Activated naive CD4-positive, alpha-beta T cell treated with anti-CD3 and anti-CD28 coated beads for 36 hours (primary cell): ENCODE measurements at regions not wholly inside any gene's neighbourhood (a gene's known extent, or its start where the extent isn't known, plus 50 kb on each side); places are given as distances from the start of the nearest gene placed in this dataset.

ENCODE experiments used
- CTCF ChIA-PET: fragments of 350-600 bp; sonication (Branson Sonifier 250); formaldehyde crosslinking; loops from one replicate; lab custom pipeline; 2021; ENCODE audit warnings: antibody characterized with exemption; lab: Charles Lee
- DNase-seq: peaks from one replicate; pipeline ENCODE4 v3.0.0-alpha.2; 2020
- H3K27ac Mint-ChIP-seq: one replicate; pipeline ENCODE4 v1.8.0; 2021; ENCODE audit warnings: mild to moderate bottlenecking, mixed read lengths
- H3K27me3 Mint-ChIP-seq: one replicate; pipeline ENCODE4 v1.8.0; 2021; ENCODE audit warnings: low read depth, mixed read lengths
- H3K36me3 Mint-ChIP-seq: one replicate; pipeline ENCODE4 v1.8.0; 2021; ENCODE audit warnings: low read depth, mixed read lengths
- H3K4me1 Mint-ChIP-seq: one replicate; pipeline ENCODE4 v1.8.0; 2021; ENCODE audit warnings: low read depth, mixed read lengths
- H3K4me3 Mint-ChIP-seq: one replicate; pipeline ENCODE4 v1.8.0; 2021; ENCODE audit warnings: mild to moderate bottlenecking, moderate library complexity, mixed read lengths
- H3K9me3 Mint-ChIP-seq: one replicate; pipeline ENCODE4 v1.8.0; 2021; ENCODE audit warnings: mixed read lengths
- intact Hi-C: fragments of 100-400 bp; cut with micrococcal nuclease; formaldehyde crosslinking; loops from one replicate; pipeline ENCODE4 v1.15.1; 2023

GRCh38 chr2:15813481-15814266 is 126.7 kb upstream of the MYCN start:
- Mint-ChIP-seq H3K27ac (no peak overlapping the region), H3K4me1 (no peaks in the 10 kb centered on the region), H3K9me3 (no peaks in the 10 kb centered on the region), H3K36me3 (no peaks in the 10 kb centered on the region), H3K27me3 (peaks cover 29% of the 10 kb centered on the region), H3K4me3 (no peak overlapping the region)
- intact Hi-C loops, result no loop called here
- DNase-seq, result no peak
- CTCF ChIA-PET, result no interaction called here

- CTCF ChIA-PET, result no interaction called here
- DNase-seq, result no peak
- Mint-ChIP-seq H3K27ac (no peak overlapping the region), H3K4me1 (no peaks in the 10 kb centered on the region), H3K36me3 (no peaks in the 10 kb centered on the region), H3K9me3 (no peaks in the 10 kb centered on the region), H3K27me3 (peaks cover 33% of the 10 kb centered on the region), H3K4me3 (no peak overlapping the region)
- intact Hi-C loops, result no loop called here
Measured at GRCh38 chr2:15814403-15814802, 125.9 kb upstream of the MYCN start.

- Mint-ChIP-seq H3K4me1 (no peaks in the 10 kb centered on the region), H3K9me3 (no peaks in the 10 kb centered on the region), H3K27me3 (peaks cover 38% of the 10 kb centered on the region), H3K27ac (no peak overlapping the region), H3K36me3 (no peaks in the 10 kb centered on the region), H3K4me3 (no peak overlapping the region)
- intact Hi-C loops, result no loop called here
- CTCF ChIA-PET, result no interaction called here
- DNase-seq, result no peak
Measured at GRCh38 chr2:15814946-15815345, 125.4 kb upstream of the MYCN start.

- Mint-ChIP-seq H3K4me3 (no peak overlapping the region), H3K27ac (no peak overlapping the region), H3K9me3 (no peaks in the 10 kb centered on the region), H3K36me3 (no peaks in the 10 kb centered on the region), H3K27me3 (peaks cover 40% of the 10 kb centered on the region), H3K4me1 (no peaks in the 10 kb centered on the region)
- intact Hi-C loops, result no loop called here
- CTCF ChIA-PET, result interaction anchor here (0.6 kb wide), 1 partner anchor 181 kb away, joined by 5 read pairs; no protein-coding TSS in a partner anchor
- DNase-seq, result no peak
Measured at GRCh38 chr2:15816226-15816625, 124.1 kb upstream of the MYCN start.

- CTCF ChIA-PET, result no interaction called here
- Mint-ChIP-seq H3K36me3 (no peaks in the 10 kb centered on the region), H3K4me1 (no peaks in the 10 kb centered on the region), H3K27ac (no peak overlapping the region), H3K9me3 (no peaks in the 10 kb centered on the region), H3K4me3 (no peak overlapping the region), H3K27me3 (peaks cover 40% of the 10 kb centered on the region)
- no peak for DNase-seq
- intact Hi-C loops, result no loop called here
Measured at GRCh38 chr2:15816674-15817406, 123.5 kb upstream of the MYCN start.

GRCh38 chr2:15817748-15818147 is 122.6 kb upstream of the MYCN start:
- no peaks in the 10 kb centered on the region for H3K9me3 Mint-ChIP-seq
- H3K4me1 Mint-ChIP-seq, result no peaks in the 10 kb centered on the region
- intact Hi-C loops, result no loop called here
- no peak overlapping the region for H3K27ac Mint-ChIP-seq
- CTCF ChIA-PET, result no interaction called here
- H3K36me3 Mint-ChIP-seq, result no peaks in the 10 kb centered on the region
- no peak for DNase-seq
- H3K27me3 Mint-ChIP-seq, result peaks cover 38% of the 10 kb centered on the region
- no peak overlapping the region for H3K4me3 Mint-ChIP-seq

GRCh38 chr2:15818318-15818753 is 122.0 kb upstream of the MYCN start:
- no peak overlapping the region for H3K27ac Mint-ChIP-seq
- CTCF ChIA-PET, result no interaction called here
- H3K4me1 Mint-ChIP-seq, result no peaks in the 10 kb centered on the region
- H3K27me3 Mint-ChIP-seq, result peaks cover 38% of the 10 kb centered on the region
- intact Hi-C loops, result no loop called here
- no peaks in the 10 kb centered on the region for H3K36me3 Mint-ChIP-seq
- DNase-seq, result no peak
- H3K9me3 Mint-ChIP-seq, result no peaks in the 10 kb centered on the region
- no peak overlapping the region for H3K4me3 Mint-ChIP-seq

GRCh38 chr2:15818881-15819280 is 121.5 kb upstream of the MYCN start:
- H3K4me3 Mint-ChIP-seq, result no peak overlapping the region
- H3K9me3 Mint-ChIP-seq, result no peaks in the 10 kb centered on the region
- no peaks in the 10 kb centered on the region for H3K36me3 Mint-ChIP-seq
- peaks cover 37% of the 10 kb centered on the region for H3K27me3 Mint-ChIP-seq
- no peak for DNase-seq
- H3K4me1 Mint-ChIP-seq, result no peaks in the 10 kb centered on the region
- CTCF ChIA-PET, result no interaction called here
- intact Hi-C loops, result no loop called here
- no peak overlapping the region for H3K27ac Mint-ChIP-seq

GRCh38 chr2:15819562-15820256 is 120.6 kb upstream of the MYCN start:
- no peak overlapping the region for H3K27ac Mint-ChIP-seq
- no peak overlapping the region for H3K4me3 Mint-ChIP-seq
- no peak for DNase-seq
- CTCF ChIA-PET, result no interaction called here
- no peaks in the 10 kb centered on the region for H3K9me3 Mint-ChIP-seq
- intact Hi-C loops, result no loop called here
- H3K4me1 Mint-ChIP-seq, result no peaks in the 10 kb centered on the region
- no peaks in the 10 kb centered on the region for H3K36me3 Mint-ChIP-seq
- peaks cover 35% of the 10 kb centered on the region for H3K27me3 Mint-ChIP-seq

GRCh38 chr2:15820257-15820566 is 120.1 kb upstream of the MYCN start:
- Mint-ChIP-seq H3K4me1 (no peaks in the 10 kb centered on the region), H3K27ac (no peak overlapping the region), H3K27me3 (peaks cover 31% of the 10 kb centered on the region), H3K9me3 (no peaks in the 10 kb centered on the region), H3K36me3 (no peaks in the 10 kb centered on the region), H3K4me3 (no peak overlapping the region)
- CTCF ChIA-PET, result no interaction called here
- DNase-seq, result no peak
- intact Hi-C loops, result no loop called here

GRCh38 chr2:15820927-15821326 is 119.4 kb upstream of the MYCN start:
- Mint-ChIP-seq H3K27ac (no peak overlapping the region), H3K4me1 (no peaks in the 10 kb centered on the region), H3K36me3 (no peaks in the 10 kb centered on the region), H3K4me3 (no peak overlapping the region), H3K9me3 (no peaks in the 10 kb centered on the region), H3K27me3 (peaks cover 31% of the 10 kb centered on the region)
- DNase-seq, result no peak
- intact Hi-C loops, result no loop called here
- CTCF ChIA-PET, result interaction anchor here (0.6 kb wide), 1 partner anchor 53 kb away, joined by 4 read pairs; no protein-coding TSS in a partner anchor

GRCh38 chr2:15822151-15823044 is 118.0 kb upstream of the MYCN start:
- H3K27ac Mint-ChIP-seq, result no peak overlapping the region
- H3K4me1 Mint-ChIP-seq, result no peaks in the 10 kb centered on the region
- no peaks in the 10 kb centered on the region for H3K9me3 Mint-ChIP-seq
- H3K27me3 Mint-ChIP-seq, result peaks cover 22% of the 10 kb centered on the region
- H3K4me3 Mint-ChIP-seq, result no peak overlapping the region
- no peaks in the 10 kb centered on the region for H3K36me3 Mint-ChIP-seq
- CTCF ChIA-PET, result no interaction called here
- DNase-seq, result no peak
- intact Hi-C loops, result no loop called here
